Fibroblast of pulmonary artery (primary cell): ENCODE measurements at regions not wholly inside any gene's neighbourhood (a gene's known extent, or its start where the extent isn't known, plus 50 kb on each side); places are given as distances from the start of the nearest gene placed in this dataset.

Source experiments
- DNase-seq: peaks from one replicate; pipeline ENCODE4 v3.0.0-alpha.2; 2010; ENCODE audit warnings: low read depth
- H3K4me3 ChIP-seq: replicated peaks from 2 replicates; pipeline ENCODE4 v1.5.1; 2011; ENCODE audit warnings: low read depth, mild to moderate bottlenecking, control low read depth, low read length, moderate library complexity
- CTCF ChIP-seq: IDR thresholded peaks from 2 replicates; pipeline ENCODE4 v1.5.1; 2011; ENCODE audit warnings: mild to moderate bottlenecking, control low read depth, low read length, inconsistent platforms; ENCODE audit errors: missing control alignments

- no peak overlapping the region for H3K4me3 ChIP-seq
- TF ChIP-seq CTCF = no peak
- no peak for DNase-seq
Observed at GRCh38 chr14:97388408-97388807, 591.2 kb downstream of the VRK1 start.

GRCh38 chr14:97390096-97390724 lies 593.0 kb downstream of the VRK1 start:
- no peak for DNase-seq
- H3K4me3 ChIP-seq = no peak overlapping the region
- no peak for TF ChIP-seq CTCF

GRCh38 chr14:97393244-97393643 lies 596.1 kb downstream of the VRK1 start:
- no peak for DNase-seq
- TF ChIP-seq CTCF = no peak
- no peak overlapping the region for H3K4me3 ChIP-seq

GRCh38 chr14:97395068-97395467 lies 597.9 kb downstream of the VRK1 start:
- TF ChIP-seq CTCF = no peak
- DNase-seq = no peak
- H3K4me3 ChIP-seq = no peak overlapping the region

- TF ChIP-seq CTCF = no peak
- no peak for DNase-seq
- no peak overlapping the region for H3K4me3 ChIP-seq
Observed at GRCh38 chr14:97401714-97402113, 604.5 kb downstream of the VRK1 start.

GRCh38 chr14:97402279-97402678 lies 605.1 kb downstream of the VRK1 start:
- TF ChIP-seq CTCF = no peak

GRCh38 chr14:97407701-97408407 lies 610.7 kb downstream of the VRK1 start:
- no peak for TF ChIP-seq CTCF
- DNase-seq = no peak
- H3K4me3 ChIP-seq = no peak overlapping the region

More at GRCh38 chr14:97402279-97402678, 605.1 kb downstream of the VRK1 start:
- H3K4me3 ChIP-seq = no peak overlapping the region
- no peak for DNase-seq
